22Rv1 (cell line): ENCODE measurements at regions not wholly inside any gene's neighbourhood (a gene's known extent, or its start where the extent isn't known, plus 50 kb on each side); places are given as distances from the start of the nearest gene placed in this dataset.
A peak's percentile ranks its signal among the peaks of the same experiment; 100 is the strongest.
"Not testable (repeated sequence)": the region's sequence is repeated elsewhere in the genome, so short reads cannot be mapped to it uniquely, and the experiment has no call there.

Experiments used
- H3K27ac ChIP-seq: fragments of 450-650 bp; 2 replicates; pipeline ENCODE4 v1.5.1; 2017
- CTCF ChIP-seq: fragments of 450-650 bp; IDR thresholded peaks from 2 replicates; pipeline ENCODE4 v1.5.1; 2017; ENCODE audit warnings: mild to moderate bottlenecking
- ZFX ChIP-seq: fragments of 450-650 bp; IDR thresholded peaks from 2 replicates; pipeline ENCODE4 v1.6.1; 2017; ENCODE audit warnings: antibody characterized with exemption, borderline replicate concordance

- TF ChIP-seq CTCF: no peak
- no peak for TF ChIP-seq ZFX
- no peak overlapping the region for H3K27ac ChIP-seq
Measured at GRCh38 chr4:72712997-72713396, 144.0 kb upstream of the ADAMTS3 start.

GRCh38 chr4:72709475-72709874 lies 140.5 kb upstream of the ADAMTS3 start:
- no peak for TF ChIP-seq ZFX
- no peak for TF ChIP-seq CTCF
- no peak overlapping the region for H3K27ac ChIP-seq

GRCh38 chr4:72706684-72707083 lies 137.7 kb upstream of the ADAMTS3 start:
- H3K27ac ChIP-seq: no peak overlapping the region

GRCh38 chr4:72704925-72705640 lies 136.1 kb upstream of the ADAMTS3 start:
- not testable (repeated sequence) for H3K27ac ChIP-seq

More at GRCh38 chr4:72706684-72707083, 137.7 kb upstream of the ADAMTS3 start:
- no peak for TF ChIP-seq CTCF

- no peak overlapping the region for H3K27ac ChIP-seq
- TF ChIP-seq ZFX: no peak
- TF ChIP-seq CTCF: no peak
Measured at GRCh38 chr4:72702948-72703347, 133.9 kb upstream of the ADAMTS3 start.

GRCh38 chr4:72701987-72702819 lies 133.2 kb upstream of the ADAMTS3 start:
- no peak overlapping the region for H3K27ac ChIP-seq
- TF ChIP-seq ZFX: no peak
- TF ChIP-seq CTCF: peak; percentile 83

- TF ChIP-seq CTCF (no peak), ZFX (no peak)
- H3K27ac ChIP-seq: no peak overlapping the region
Measured at GRCh38 chr4:72690771-72691170, 121.8 kb upstream of the ADAMTS3 start.
